OCI-LY3 (cell line): ENCODE measurements at regions not wholly inside any gene's neighbourhood (a gene's known extent, or its start where the extent isn't known, plus 50 kb on each side); places are given as distances from the start of the nearest gene placed in this dataset.

ENCODE experiments used
- H2AFZ ChIP-seq: fragments of 200-600, 300-600 bp; shearing (Covaris generic); 2 replicates; pipeline ENCODE4 v1.6.0; 2014; ENCODE audit warnings: antibody characterized with exemption, low read depth, low read length
- H3K27ac ChIP-seq: fragments of 200-600, 300-600 bp; sonication (generic); 2 replicates; pipeline ENCODE4 v1.5.1; 2014; ENCODE audit warnings: mild to moderate bottlenecking, low read length, moderate library complexity, mixed read lengths
- H3K27me3 ChIP-seq: fragments of 200-600, 300-600 bp; sonication (generic); 2 replicates; pipeline ENCODE4 v1.6.1; 2014; ENCODE audit warnings: low read depth, low read length, mixed read lengths
- H3K36me3 ChIP-seq: fragments of 200-600, 300-600 bp; sonication (generic); replicated peaks from 2 replicates; pipeline ENCODE3; 2014; ENCODE audit warnings: low read depth, low read length, mixed read lengths
- H3K4me1 ChIP-seq: fragments of 300-600, 200-600 bp; sonication (generic); 2 replicates; pipeline ENCODE4 v1.6.1; 2014; ENCODE audit warnings: low read length, mixed read lengths
- H3K4me2 ChIP-seq: fragments of 200-600, 300-600 bp; sonication (generic); 2 replicates; pipeline ENCODE4 v1.6.1; 2014; ENCODE audit warnings: low read length, mixed read lengths
- H3K4me3 ChIP-seq: fragments of 300-600, 200-600 bp; sonication (generic); 2 replicates; pipeline ENCODE4 v1.5.1; 2014; ENCODE audit warnings: antibody characterized with exemption, mild to moderate bottlenecking, low read length, moderate library complexity
- H3K79me2 ChIP-seq: fragments of 300-600, 200-600 bp; shearing (Covaris generic); 2 replicates; pipeline ENCODE4 v1.6.1; 2014; ENCODE audit warnings: mild to moderate bottlenecking, low read length, mixed read lengths
- H3K9ac ChIP-seq: fragments of 300-600, 200-600 bp; shearing (Covaris generic); 2 replicates; pipeline ENCODE4 v1.6.0; 2014; ENCODE audit warnings: mild to moderate bottlenecking, low read length, moderate library complexity
- H3K9me3 ChIP-seq: fragments of 200-600, 300-600 bp; shearing (Covaris generic); 2 replicates; pipeline ENCODE4 v1.6.1; 2014; ENCODE audit warnings: low read length, mixed read lengths; ENCODE audit not compliant: insufficient read depth
- H4K20me1 ChIP-seq: fragments of 200-600, 300-600 bp; sonication (generic); 2 replicates; pipeline ENCODE4 v1.6.1; 2016; ENCODE audit warnings: low read length, mixed read lengths; ENCODE audit not compliant: insufficient read depth
- CTCF ChIP-seq: fragments of 200-600, 300-600 bp; sonication (generic); IDR thresholded peaks from 2 replicates; pipeline ENCODE4 v1.5.1; 2014; ENCODE audit warnings: antibody characterized with exemption, low read length, low read depth
- EZH2phosphoT487 ChIP-seq: fragments of 200-600 bp; shearing (Covaris generic); IDR thresholded peaks from 2 replicates; pipeline ENCODE4 v1.6.1; 2018; ENCODE audit warnings: antibody characterized with exemption, mixed run types, low read depth

- TF ChIP-seq EZH2phosphoT487 (no peak), CTCF (no peak)
- Histone ChIP-seq H3K27ac (no peak overlapping the region), H3K9ac (no peak overlapping the region), H4K20me1 (no peaks in the 10 kb centered on the region), H3K4me2 (no peak overlapping the region), H3K9me3 (no peaks in the 10 kb centered on the region), H2AFZ (no peak overlapping the region), H3K36me3 (no peaks in the 10 kb centered on the region), H3K4me3 (no peak overlapping the region), H3K79me2 (no peaks in the 10 kb centered on the region), H3K4me1 (peaks cover 5% of the 10 kb centered on the region; the same call in 1 of the 2 replicates), H3K27me3 (peaks cover 30% of the 10 kb centered on the region)
Measured at GRCh38 chr9:3049636-3050035, 205.7 kb upstream of the PUM3 start.

DNA sequence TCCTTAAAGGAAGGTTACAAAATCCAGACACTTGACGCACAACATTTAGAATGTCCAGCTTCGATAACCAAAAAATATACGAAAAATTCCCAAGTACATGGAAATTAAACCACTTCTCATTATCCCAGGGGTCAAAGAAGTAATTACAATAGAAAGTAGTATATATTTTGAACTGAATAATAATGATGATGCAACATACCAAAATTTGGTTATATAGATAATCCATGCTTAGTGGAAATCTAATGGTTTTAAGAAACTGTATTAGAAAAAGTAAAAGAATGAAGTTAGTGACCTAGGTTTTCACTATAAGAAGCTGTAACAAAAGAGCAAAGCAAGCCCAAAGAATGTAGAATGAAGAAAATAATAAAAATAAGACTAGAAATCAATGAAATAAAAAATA, 204.0 kb upstream of the PUM3 start:
- H3K4me2 ChIP-seq, result no peak overlapping the region
- TF ChIP-seq CTCF, result no peak
- TF ChIP-seq EZH2phosphoT487, result no peak
- H3K79me2 ChIP-seq, result no peaks in the 10 kb centered on the region

DNA sequence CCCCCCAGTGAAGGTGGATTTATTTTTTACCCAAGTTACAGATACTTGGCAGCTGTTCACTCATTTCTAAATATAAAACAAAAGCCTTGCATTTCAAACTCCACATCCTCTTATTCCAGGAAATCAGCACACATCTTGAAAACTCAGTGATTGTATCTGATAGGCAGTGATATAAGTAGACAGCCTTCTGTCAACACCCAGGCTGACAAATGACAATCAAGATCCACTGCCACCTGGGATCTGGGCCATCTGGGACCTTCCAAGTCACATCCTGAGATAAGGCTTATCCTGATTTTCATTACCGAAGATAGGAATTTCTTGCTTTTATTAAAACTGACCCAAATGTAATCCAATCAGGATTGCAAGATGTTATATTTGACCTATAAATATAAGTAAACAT, 201.3 kb upstream of the PUM3 start:
- Histone ChIP-seq H3K4me2 (no peak overlapping the region), H4K20me1 (no peaks in the 10 kb centered on the region), H3K4me3 (no peak overlapping the region), H3K27me3 (peaks cover 31% of the 10 kb centered on the region), H3K9me3 (no peaks in the 10 kb centered on the region), H3K27ac (no peak overlapping the region), H3K4me1 (no peaks in the 10 kb centered on the region), H3K36me3 (no peaks in the 10 kb centered on the region), H3K79me2 (no peaks in the 10 kb centered on the region), H2AFZ (no peak overlapping the region), H3K9ac (no peak overlapping the region)
- TF ChIP-seq EZH2phosphoT487 (no peak), CTCF (no peak)

More for the DNA sequence above, 204.0 kb upstream of the PUM3 start:
- no peak overlapping the region for H2AFZ ChIP-seq
- H3K9me3 ChIP-seq, result no peaks in the 10 kb centered on the region
- peaks cover 26% of the 10 kb centered on the region for H3K27me3 ChIP-seq
- H3K9ac ChIP-seq, result no peak overlapping the region
- H3K27ac ChIP-seq, result no peak overlapping the region
- H3K4me3 ChIP-seq, result no peak overlapping the region
- H3K4me1 ChIP-seq, result peaks cover 5% of the 10 kb centered on the region; the same call in 1 of the 2 replicates
- H3K36me3 ChIP-seq, result no peaks in the 10 kb centered on the region
- no peaks in the 10 kb centered on the region for H4K20me1 ChIP-seq

DNA sequence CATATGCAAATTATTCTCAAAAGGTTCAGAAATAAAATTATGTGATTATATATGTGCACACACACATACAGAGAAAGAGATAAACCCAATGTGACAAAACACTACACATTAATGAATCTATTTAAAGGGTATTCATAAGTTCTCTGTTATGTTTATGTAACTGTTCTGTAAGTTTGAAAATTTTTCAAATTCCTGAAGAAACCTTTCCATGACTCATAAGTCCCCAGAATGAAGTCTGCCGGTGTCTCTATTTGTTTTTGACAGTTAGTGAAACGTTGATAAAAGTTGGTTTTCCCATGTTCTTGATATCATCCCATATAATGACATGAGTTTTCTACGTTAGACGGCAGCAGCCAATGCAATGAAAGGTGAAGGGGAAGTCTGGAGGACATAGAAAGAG, 199.5 kb upstream of the PUM3 start:
- no peaks in the 10 kb centered on the region for H3K4me1 ChIP-seq
- TF ChIP-seq EZH2phosphoT487, result no peak
- no peak for TF ChIP-seq CTCF
- no peaks in the 10 kb centered on the region for H4K20me1 ChIP-seq
- no peak overlapping the region for H2AFZ ChIP-seq
- no peaks in the 10 kb centered on the region for H3K36me3 ChIP-seq
- H3K27me3 ChIP-seq, result peaks cover 20% of the 10 kb centered on the region; the same call in 1 of the 2 replicates
- H3K9ac ChIP-seq, result no peak overlapping the region
- H3K27ac ChIP-seq, result no peak overlapping the region
- no peak overlapping the region for H3K4me2 ChIP-seq
- no peaks in the 10 kb centered on the region for H3K79me2 ChIP-seq
- H3K9me3 ChIP-seq, result no peaks in the 10 kb centered on the region
- no peak overlapping the region for H3K4me3 ChIP-seq
